ENCODE measurements at regions not wholly inside any gene's neighbourhood (a gene's known extent, or its start where the extent isn't known, plus 50 kb on each side); places are given as distances from the start of the nearest gene placed in this dataset.

DNA sequence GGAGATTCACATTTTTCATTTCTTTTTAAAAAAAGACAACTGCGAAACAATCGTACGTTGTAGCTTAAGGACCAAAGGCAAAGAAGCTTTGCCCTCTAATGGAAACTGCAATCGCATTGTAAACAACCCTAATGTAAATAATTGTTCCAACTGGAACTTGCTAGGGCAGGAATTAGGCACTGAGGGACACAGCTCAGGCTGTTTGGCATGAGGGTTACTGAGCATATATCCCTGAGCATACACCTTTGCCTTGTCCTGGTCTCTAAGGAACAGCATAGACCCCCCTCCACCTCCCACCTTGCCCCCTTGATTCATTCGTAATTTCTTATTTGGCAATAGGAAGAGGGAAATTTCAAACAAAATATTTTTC, 396.4 kb downstream of the LNPK start:
- TF ChIP-seq, protein P1, sequence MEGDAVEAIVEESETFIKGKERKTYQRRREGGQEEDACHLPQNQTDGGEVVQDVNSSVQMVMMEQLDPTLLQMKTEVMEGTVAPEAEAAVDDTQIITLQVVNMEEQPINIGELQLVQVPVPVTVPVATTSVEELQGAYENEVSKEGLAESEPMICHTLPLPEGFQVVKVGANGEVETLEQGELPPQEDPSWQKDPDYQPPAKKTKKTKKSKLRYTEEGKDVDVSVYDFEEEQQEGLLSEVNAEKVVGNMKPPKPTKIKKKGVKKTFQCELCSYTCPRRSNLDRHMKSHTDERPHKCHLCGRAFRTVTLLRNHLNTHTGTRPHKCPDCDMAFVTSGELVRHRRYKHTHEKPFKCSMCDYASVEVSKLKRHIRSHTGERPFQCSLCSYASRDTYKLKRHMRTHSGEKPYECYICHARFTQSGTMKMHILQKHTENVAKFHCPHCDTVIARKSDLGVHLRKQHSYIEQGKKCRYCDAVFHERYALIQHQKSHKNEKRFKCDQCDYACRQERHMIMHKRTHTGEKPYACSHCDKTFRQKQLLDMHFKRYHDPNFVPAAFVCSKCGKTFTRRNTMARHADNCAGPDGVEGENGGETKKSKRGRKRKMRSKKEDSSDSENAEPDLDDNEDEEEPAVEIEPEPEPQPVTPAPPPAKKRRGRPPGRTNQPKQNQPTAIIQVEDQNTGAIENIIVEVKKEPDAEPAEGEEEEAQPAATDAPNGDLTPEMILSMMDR (IDR thresholded peaks at IDR 0.05; ENCODE audit: control extremely low read depth in 1 of 3, insufficient read depth in 1 of 3, low read depth in 1 of 3, low read length in 3 of 3) = no peak
- no peak for TF ChIP-seq ZNF274 (IDR thresholded peaks at IDR 0.05; ENCODE audit: borderline replicate concordance, extremely low read depth, low read length)
- TF ChIP-seq TBP (IDR thresholded peaks at IDR 0.05; ENCODE audit: low read depth, low read length) = no peak
- no peak for TF ChIP-seq JUND (IDR thresholded peaks at IDR 0.05; ENCODE audit: low read length)
- TF ChIP-seq NRF1 (IDR thresholded peaks at IDR 0.05; ENCODE audit: low read depth, low read length) = no peak
- no peak for TF ChIP-seq POLR2A (IDR thresholded peaks at IDR 0.05; ENCODE audit: control extremely low read depth in 1 of 2, low read depth in 2 of 2, low read length in 2 of 2)
- no peak for TF ChIP-seq ATF2 (IDR thresholded peaks at IDR 0.05; ENCODE audit: low read length)
- TF ChIP-seq ASH2L (IDR thresholded peaks at IDR 0.05; ENCODE audit: low read length) = no peak
- TF ChIP-seq, protein P2, sequence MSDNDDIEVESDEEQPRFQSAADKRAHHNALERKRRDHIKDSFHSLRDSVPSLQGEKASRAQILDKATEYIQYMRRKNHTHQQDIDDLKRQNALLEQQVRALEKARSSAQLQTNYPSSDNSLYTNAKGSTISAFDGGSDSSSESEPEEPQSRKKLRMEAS (IDR thresholded peaks at IDR 0.05) = no peak
- TF ChIP-seq RXRA (IDR thresholded peaks at IDR 0.05; ENCODE audit: insufficient read depth, low read depth, low read length) = no peak
- no peak for TF ChIP-seq TAF1 (IDR thresholded peaks at IDR 0.05; ENCODE audit: low read depth, low read length)
- no peak for TF ChIP-seq EZH2 (IDR thresholded peaks at IDR 0.05; ENCODE audit: low read depth, low read length, severe bottlenecking)
- no peak for TF ChIP-seq CBX8 (IDR thresholded peaks at IDR 0.05; ENCODE audit: borderline replicate concordance, low read depth, low read length)

Measured in H1 (cell line).